PC-3 (cell line): ENCODE measurements at regions not wholly inside any gene's neighbourhood (a gene's known extent, or its start where the extent isn't known, plus 50 kb on each side); places are given as distances from the start of the nearest gene placed in this dataset.

ENCODE experiments used
- ATAC-seq: fragments of 200-7000 bp; cut with Tn5 transposase; 2 replicates; pipeline ENCODE4 v1.9.1; 2020; ENCODE audit warnings: mild to moderate bottlenecking, moderate library complexity
- BruUV-seq: library from RNA; stranded (reverse); fragments of 400-500 nt; replicated peaks from 2 replicates; lab custom pipeline; 2021; lab: Mats Ljungman, UMichigan
- CTCF ChIA-PET: fragments of 300-600 bp; sonication (Branson Sonifier 250); formaldehyde crosslinking; loops from one replicate; lab custom pipeline; 2022; ENCODE audit warnings: antibody characterized with exemption; lab: Charles Lee
- POLR2A ChIA-PET: fragments of 300-600 bp; sonication (Branson Sonifier 250); formaldehyde crosslinking; loops from one replicate; lab custom pipeline; 2022; ENCODE audit warnings: antibody characterized with exemption; ENCODE audit not compliant: unreplicated experiment; lab: Charles Lee
- DNase-seq: peaks from one replicate; pipeline ENCODE4 v3.0.0-alpha.2; 2015
- H2AFZ ChIP-seq: fragments of 300-600 bp; sonication (generic); 2 replicates; pipeline ENCODE4 v1.6.0; 2016; ENCODE audit warnings: antibody characterized with exemption, low read length
- H3F3A ChIP-seq: fragments of 300-600 bp; sonication (generic); one replicate; pipeline ENCODE4 v1.6.0; 2017; ENCODE audit warnings: antibody characterized with exemption, low read length, control low read depth, mild to moderate bottlenecking; ENCODE audit not compliant: unreplicated experiment
- H3K27ac ChIP-seq: fragments of 300-600 bp; sonication (generic); 2 replicates; pipeline ENCODE4 v1.5.1; 2016; ENCODE audit warnings: mild to moderate bottlenecking, low read length
- H3K27me3 ChIP-seq: fragments of 300-600 bp; sonication (generic); 2 replicates; pipeline ENCODE4 v1.6.1; 2016; ENCODE audit warnings: low read length, mixed read lengths
- H3K36me3 ChIP-seq: fragments of 300-600 bp; sonication (generic); 2 replicates; pipeline ENCODE4 v1.6.1; 2016; ENCODE audit warnings: low read depth, mixed run types, low read length, mixed read lengths
- H3K4me1 ChIP-seq: fragments of 300-600 bp; sonication (generic); 2 replicates; pipeline ENCODE4 v1.5.1; 2016; ENCODE audit warnings: low read length; ENCODE audit not compliant: insufficient read depth
- H3K4me2 ChIP-seq: fragments of 300-600 bp; sonication (generic); 2 replicates; pipeline ENCODE4 v1.6.0; 2016; ENCODE audit warnings: low read length
- H3K4me3 ChIP-seq: fragments of 300-600 bp; sonication (generic); 2 replicates; pipeline ENCODE4 v1.5.1; 2016; ENCODE audit warnings: mild to moderate bottlenecking, low read length, mixed read lengths
- H3K79me2 ChIP-seq: fragments of 300-600 bp; sonication (generic); 2 replicates; pipeline ENCODE4 v1.6.1; 2017; ENCODE audit warnings: low read length, mixed read lengths
- H3K9ac ChIP-seq: fragments of 300-600 bp; sonication (generic); 2 replicates; pipeline ENCODE4 v1.6.0; 2016; ENCODE audit warnings: mild to moderate bottlenecking, low read length
- H3K9me2 ChIP-seq: fragments of 300-600 bp; sonication (generic); replicated peaks from 2 replicates; pipeline ENCODE4 v1.6.1; 2016; ENCODE audit warnings: mixed run types, low read length, mixed read lengths
- H3K9me3 ChIP-seq: fragments of 300-600 bp; sonication (generic); 2 replicates; pipeline ENCODE4 v1.6.1; 2016; ENCODE audit warnings: low read length, mixed read lengths
- H4K20me1 ChIP-seq: fragments of 300-600 bp; sonication (generic); 2 replicates; pipeline ENCODE4 v1.6.1; 2016; ENCODE audit warnings: low read length, mixed read lengths
- EZH2 ChIP-seq: fragments of 300-600 bp; sonication (generic); IDR thresholded peaks from one replicate; pipeline ENCODE4 v1.6.1; 2017; ENCODE audit warnings: antibody characterized with exemption, mild to moderate bottlenecking, low read length; ENCODE audit not compliant: unreplicated experiment
- EZH2phosphoT487 ChIP-seq: fragments of 300-600 bp; sonication (generic); IDR thresholded peaks from 2 replicates; pipeline ENCODE4 v1.6.1; 2018; ENCODE audit warnings: mild to moderate bottlenecking, antibody characterized with exemption, low read length, borderline replicate concordance
- intact Hi-C: fragments of 100-400 bp; cut with micrococcal nuclease; formaldehyde crosslinking; loops from 2 replicates; pipeline ENCODE4 v1.9.0; 2023
- TF ChIP-seq, protein P1 (sequence below): fragments of 300-600 bp; sonication (generic); conservative IDR thresholded peaks from 2 replicates; pipeline ENCODE4 v1.5.1; 2017; ENCODE audit warnings: antibody characterized with exemption, low read depth, mild to moderate bottlenecking, low read length

DNA sequence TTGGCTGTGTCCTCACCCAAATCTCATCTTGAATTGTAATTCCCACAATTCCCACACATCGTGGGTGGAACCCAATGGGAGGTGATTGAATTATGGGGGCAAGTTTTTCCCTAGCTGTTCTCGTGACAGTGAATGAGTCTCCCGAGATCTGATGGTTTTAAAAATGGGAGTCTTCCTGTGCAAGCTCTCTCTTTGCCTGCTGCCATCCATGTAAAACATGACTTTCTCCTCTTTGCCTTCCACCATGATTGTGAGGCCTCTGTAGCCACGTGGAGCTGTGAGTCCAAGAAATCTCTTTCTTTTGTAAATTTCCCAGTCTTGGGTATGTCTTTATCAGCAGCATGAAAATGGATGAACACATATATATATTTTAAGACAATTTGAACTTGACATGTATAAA, 285.4 kb downstream of the BAMBI start:
- no peak overlapping the region for H3K9ac ChIP-seq
- no peak overlapping the region for H3K4me2 ChIP-seq
- H3F3A ChIP-seq = no peaks in the 10 kb centered on the region
- no TSS peak for BruUV-seq
- H3K9me3 ChIP-seq = no peaks in the 10 kb centered on the region
- TF ChIP-seq EZH2phosphoT487 (no peak), EZH2 (no peak)
- TF ChIP-seq, protein P1, sequence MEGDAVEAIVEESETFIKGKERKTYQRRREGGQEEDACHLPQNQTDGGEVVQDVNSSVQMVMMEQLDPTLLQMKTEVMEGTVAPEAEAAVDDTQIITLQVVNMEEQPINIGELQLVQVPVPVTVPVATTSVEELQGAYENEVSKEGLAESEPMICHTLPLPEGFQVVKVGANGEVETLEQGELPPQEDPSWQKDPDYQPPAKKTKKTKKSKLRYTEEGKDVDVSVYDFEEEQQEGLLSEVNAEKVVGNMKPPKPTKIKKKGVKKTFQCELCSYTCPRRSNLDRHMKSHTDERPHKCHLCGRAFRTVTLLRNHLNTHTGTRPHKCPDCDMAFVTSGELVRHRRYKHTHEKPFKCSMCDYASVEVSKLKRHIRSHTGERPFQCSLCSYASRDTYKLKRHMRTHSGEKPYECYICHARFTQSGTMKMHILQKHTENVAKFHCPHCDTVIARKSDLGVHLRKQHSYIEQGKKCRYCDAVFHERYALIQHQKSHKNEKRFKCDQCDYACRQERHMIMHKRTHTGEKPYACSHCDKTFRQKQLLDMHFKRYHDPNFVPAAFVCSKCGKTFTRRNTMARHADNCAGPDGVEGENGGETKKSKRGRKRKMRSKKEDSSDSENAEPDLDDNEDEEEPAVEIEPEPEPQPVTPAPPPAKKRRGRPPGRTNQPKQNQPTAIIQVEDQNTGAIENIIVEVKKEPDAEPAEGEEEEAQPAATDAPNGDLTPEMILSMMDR = no peak
- H3K9me2 ChIP-seq = no peaks in the 10 kb centered on the region
- no peaks in the 10 kb centered on the region for H4K20me1 ChIP-seq
- no peak overlapping the region for H2AFZ ChIP-seq
- DNase-seq (no peak), ATAC-seq (no peak)
- H3K4me3 ChIP-seq = no peak overlapping the region
- no peaks in the 10 kb centered on the region for H3K36me3 ChIP-seq
- no peaks in the 10 kb centered on the region for H3K79me2 ChIP-seq
- ChIA-PET CTCF (no interaction called here), POLR2A (no interaction called here)
- no peaks in the 10 kb centered on the region for H3K4me1 ChIP-seq
- intact Hi-C loops = no loop called here
- H3K27ac ChIP-seq = no peak overlapping the region
- no peaks in the 10 kb centered on the region for H3K27me3 ChIP-seq

DNA sequence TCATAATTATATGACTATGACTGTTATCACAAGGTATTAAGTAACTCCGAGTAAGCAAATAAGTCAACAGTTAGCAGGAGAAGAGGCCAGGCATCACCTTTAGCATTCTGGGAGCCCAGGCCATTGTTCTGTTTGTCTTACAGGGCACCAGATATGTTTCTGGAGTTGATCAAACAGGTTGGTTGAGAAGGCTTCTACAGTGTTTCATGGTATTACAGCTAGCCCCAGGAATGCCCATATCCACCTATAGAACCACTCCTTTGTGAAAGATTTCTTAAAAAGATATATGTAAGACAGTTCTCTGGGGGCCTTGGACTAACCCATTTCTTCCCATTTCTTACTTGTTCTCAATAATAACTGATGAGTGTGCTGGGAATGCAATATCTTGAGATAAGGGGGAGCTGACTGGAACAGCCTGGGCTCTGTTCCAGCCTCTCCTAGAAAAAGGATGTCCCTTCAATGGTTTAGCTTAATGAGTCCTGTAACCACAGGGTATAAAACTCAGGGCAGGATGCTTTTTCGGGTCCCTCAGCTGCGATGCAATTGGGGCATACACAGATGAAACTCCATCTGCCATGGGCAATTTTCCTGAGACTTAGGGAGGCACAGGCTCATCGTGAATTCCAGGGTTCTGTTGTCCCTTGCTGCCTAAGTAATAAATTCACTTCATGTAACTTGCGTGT, 286.4 kb downstream of the BAMBI start:
- Histone ChIP-seq H3K27ac (no peak overlapping the region), H3K9me2 (no peaks in the 10 kb centered on the region), H3F3A (no peaks in the 10 kb centered on the region), H3K36me3 (no peaks in the 10 kb centered on the region), H4K20me1 (no peaks in the 10 kb centered on the region), H3K4me1 (no peaks in the 10 kb centered on the region), H3K27me3 (no peaks in the 10 kb centered on the region), H3K9me3 (no peaks in the 10 kb centered on the region), H2AFZ (no peak overlapping the region), H3K79me2 (no peaks in the 10 kb centered on the region), H3K4me3 (no peak overlapping the region), H3K4me2 (no peak overlapping the region), H3K9ac (no peak overlapping the region)
- DNase-seq = no peak
- TF ChIP-seq EZH2 (no peak), EZH2phosphoT487 (no peak)
- TF ChIP-seq, protein P1 = no peak
- no peak for ATAC-seq
- intact Hi-C loops = no loop called here
- POLR2A ChIA-PET = no interaction called here
- CTCF ChIA-PET = no interaction called here
- no TSS peak for BruUV-seq

DNA sequence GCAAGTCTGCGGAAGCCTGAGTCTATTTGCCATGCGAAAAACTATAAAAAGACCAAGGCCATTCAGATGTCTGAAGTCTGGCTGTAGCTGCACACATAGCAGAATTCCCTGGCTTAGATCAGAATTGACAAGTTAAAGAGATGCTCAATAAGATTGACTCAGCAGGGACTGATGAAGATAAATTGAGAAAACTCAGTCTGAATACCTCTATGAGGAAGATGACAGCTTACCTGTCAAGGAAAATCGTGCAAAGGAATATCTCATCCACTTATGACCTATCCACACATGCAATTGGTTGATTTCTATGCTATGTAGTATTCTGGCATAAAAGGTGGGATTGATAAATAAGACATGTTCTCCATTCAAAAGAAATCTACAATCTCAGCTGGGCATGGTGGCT, 288.6 kb downstream of the BAMBI start:
- ATAC-seq (no peak), DNase-seq (no peak)
- TF ChIP-seq EZH2 (no peak), EZH2phosphoT487 (no peak)
- Histone ChIP-seq H4K20me1 (no peaks in the 10 kb centered on the region), H2AFZ (no peak overlapping the region), H3K4me2 (no peak overlapping the region), H3K9me2 (no peaks in the 10 kb centered on the region), H3K79me2 (no peaks in the 10 kb centered on the region), H3K4me3 (no peak overlapping the region), H3K4me1 (no peaks in the 10 kb centered on the region), H3K9ac (no peak overlapping the region), H3K27me3 (no peaks in the 10 kb centered on the region), H3F3A (no peaks in the 10 kb centered on the region), H3K36me3 (no peaks in the 10 kb centered on the region), H3K27ac (no peak overlapping the region), H3K9me3 (no peaks in the 10 kb centered on the region)
- ChIA-PET CTCF (no interaction called here), POLR2A (no interaction called here)
- BruUV-seq = no TSS peak
- intact Hi-C loops = no loop called here
